ENCODE measurements at regions not wholly inside any gene's neighbourhood (a gene's known extent, or its start where the extent isn't known, plus 50 kb on each side); places are given as distances from the start of the nearest gene placed in this dataset.

- TF ChIP-seq CTCF (IDR thresholded peaks at IDR 0.05) (no peak), POLR2A (IDR thresholded peaks at IDR 0.05) (no peak)
These were observed 133.7 kb downstream of the TMEM30B start for GRCh38 chr14:61147381-61147821.
